ENCODE measurements at regions not wholly inside any gene's neighbourhood (a gene's known extent, or its start where the extent isn't known, plus 50 kb on each side); places are given as distances from the start of the nearest gene placed in this dataset.

- Histone ChIP-seq H2AFZ (ENCODE audit: low read length) (no peak overlapping the region), H3K4me3 (ENCODE audit: extremely low read depth in 1 of 4, insufficient read depth in 2 of 4, low read depth in 3 of 4, low read length in 4 of 4) (no peak overlapping the region), H2BK15ac (ENCODE audit: low read length) (no peak overlapping the region), H4K91ac (replicated peaks; ENCODE audit: insufficient read length, low read length) (no peak overlapping the region), H3K4me2 (ENCODE audit: insufficient read depth in 1 of 2, low read depth in 2 of 2, low read length in 2 of 2) (no peak overlapping the region), H3K23me2 (ENCODE audit: low read depth, low read length) (no peaks in the 10 kb centered on the region), H2AK5ac (ENCODE audit: low read depth, low read length) (no peak overlapping the region), H3K79me1 (ENCODE audit: low read depth, low read length) (no peaks in the 10 kb centered on the region), H2BK12ac (ENCODE audit: low read depth, low read length) (no peak overlapping the region), H3K18ac (ENCODE audit: extremely low read depth, low read length) (no peak overlapping the region), H2BK20ac (ENCODE audit: low read length) (no peak overlapping the region), H3K9ac (replicated peaks in 1 of 4; ENCODE audit: extremely low read depth in 1 of 4, low read depth in 3 of 4, low read length in 3 of 4) (no peak overlapping the region), H2BK5ac (ENCODE audit: low read depth, low read length) (no peak overlapping the region; the same call in 1 of the 2 replicates), H3K4ac (replicated peaks; ENCODE audit: insufficient read length, low read depth, low read length) (no peak overlapping the region), H3K79me2 (ENCODE audit: control insufficient read depth in 1 of 2, insufficient read depth in 2 of 2, low read length in 2 of 2) (no peaks in the 10 kb centered on the region), H3K36me3 (ENCODE audit: control insufficient read depth in 2 of 4, insufficient read depth in 4 of 4, low read length in 3 of 4) (no peaks in the 10 kb centered on the region), H3K23ac (ENCODE audit: insufficient read length) (no peak overlapping the region), H4K20me1 (replicated peaks in 1 of 2; ENCODE audit: control insufficient read depth in 1 of 2, insufficient read depth in 2 of 2, low read length in 2 of 2) (no peaks in the 10 kb centered on the region), H4K5ac (ENCODE audit: insufficient read length, low read depth, low read length) (no peak overlapping the region), H3K27me3 (replicated peaks in 1 of 4; ENCODE audit: control insufficient read depth in 3 of 4, extremely low read depth in 1 of 4, insufficient read depth in 3 of 4, low read length in 3 of 4) (no peaks in the 10 kb centered on the region), H4K8ac (ENCODE audit: extremely low read depth, insufficient read depth, low read length) (no peak overlapping the region; the same call in 1 of the 2 replicates), H3K4me1 (replicated peaks in 1 of 4; ENCODE audit: control insufficient read depth in 3 of 4, insufficient read depth in 4 of 4, low read length in 3 of 4) (no peaks in the 10 kb centered on the region), H3K9me3 (ENCODE audit: insufficient read depth in 2 of 2, low read depth in 1 of 2, low read length in 1 of 2) (no peaks in the 10 kb centered on the region), H3K27ac (ENCODE audit: low read depth, low read length) (no peak overlapping the region; the same call in 1 of the 2 replicates), H3K14ac (ENCODE audit: insufficient read length) (no peak overlapping the region), H3K56ac (replicated peaks; ENCODE audit: insufficient read length, low read depth, low read length) (no peak overlapping the region), H2BK120ac (replicated peaks; ENCODE audit: low read depth, low read length) (no peak overlapping the region)
- TF ChIP-seq USF2 (IDR thresholded peaks at IDR 0.05; ENCODE audit: low read length) = no peak
- CTCF ChIA-PET (ENCODE audit: partially characterized antibody) = interaction anchor here (1.0 to 1.2 kb wide), 2 partner anchors 11 to 50 kb away, joined by 3 to 4 read pairs; no protein-coding TSS in a partner anchor
- WGBS, 2 experiments (ENCODE audit: extremely low coverage in 1 of 2, insufficient coverage in 1 of 2, insufficient read length in 1 of 2, insufficient replicate concordance in 2 of 2, low coverage in 1 of 2, low lambda C conversion rate in 2 of 2, missing lambda C conversion rate in 1 of 2) = 88% methylated on average over 12 of the region's 13 CpGs; no CpG with 5 or more reads in 1 of the 2 experiments
- FAIRE-seq (no peak), DNase-seq (ENCODE audit: low read depth in 1 of 2, low spot score in 2 of 2) (no peak)
- POLR2A ChIA-PET (ENCODE audit: partially characterized antibody) = interaction anchor here (1.0 to 1.1 kb wide), 3 partner anchors 9 to 29 kb away, joined by 3 read pairs; no protein-coding TSS in a partner anchor
Measured at GRCh38 chr2:15725101-15725781, 133.6 kb downstream of the DDX1 start.
